RWPE2 (cell line): ENCODE measurements at regions not wholly inside any gene's neighbourhood (a gene's known extent, or its start where the extent isn't known, plus 50 kb on each side); places are given as distances from the start of the nearest gene placed in this dataset.

Source experiments
- ATAC-seq: fragments of 200-7000 bp; cut with Tn5 transposase; 3 replicates; pipeline ENCODE4 v1.9.1; 2021; ENCODE audit warnings: low read depth
- DNase-seq: peaks from one replicate; pipeline ENCODE4 v3.0.0-alpha.2; 2020; ENCODE audit warnings: low spot score
- H3K27ac ChIP-seq: fragments of 450-650 bp; 2 replicates; pipeline ENCODE4 v1.5.1; 2017; ENCODE audit warnings: mild to moderate bottlenecking; ENCODE audit not compliant: poor library complexity, severe bottlenecking
- H3K27me3 ChIP-seq: fragments of 250-450 bp; sonication (Bioruptor Pico); 2 replicates; pipeline ENCODE4 v1.5.1; 2021; ENCODE audit warnings: mild to moderate bottlenecking, moderate library complexity; ENCODE audit not compliant: insufficient read depth, poor library complexity, severe bottlenecking
- H3K36me3 ChIP-seq: fragments of 250-450 bp; sonication (Bioruptor Pico); 2 replicates; pipeline ENCODE4 v1.5.1; 2020; ENCODE audit warnings: low read depth, mild to moderate bottlenecking, moderate library complexity
- H3K4me1 ChIP-seq: fragments of 250-450 bp; sonication (Bioruptor Pico); 2 replicates; pipeline ENCODE4 v1.5.1; 2021; ENCODE audit warnings: mild to moderate bottlenecking, moderate library complexity; ENCODE audit not compliant: insufficient read depth, poor library complexity, severe bottlenecking
- H3K4me3 ChIP-seq: fragments of 250-450 bp; sonication (Bioruptor Pico); 2 replicates; pipeline ENCODE4 v1.5.1; 2021; ENCODE audit warnings: mild to moderate bottlenecking, moderate library complexity; ENCODE audit not compliant: severe bottlenecking
- H3K9me3 ChIP-seq: fragments of 250-450 bp; sonication (Bioruptor Pico); 2 replicates; pipeline ENCODE4 v1.5.1; 2021; ENCODE audit warnings: mild to moderate bottlenecking, moderate library complexity; ENCODE audit not compliant: severe bottlenecking
- TF ChIP-seq, protein P1 (sequence below): fragments of 450-650 bp; IDR thresholded peaks from one replicate; pipeline ENCODE4 v1.5.1; 2017; ENCODE audit warnings: mild to moderate bottlenecking, moderate library complexity; ENCODE audit not compliant: poor library complexity, severe bottlenecking

GRCh38 chr16:72266836-72267235, 94.9 kb upstream of the PMFBP1 start:
- H3K36me3 ChIP-seq, result no peaks in the 10 kb centered on the region
- H3K9me3 ChIP-seq, result no peaks in the 10 kb centered on the region
- H3K27ac ChIP-seq, result no peak overlapping the region
- H3K4me3 ChIP-seq, result no peak overlapping the region
- H3K4me1 ChIP-seq, result no peaks in the 10 kb centered on the region
- TF ChIP-seq, protein P1, sequence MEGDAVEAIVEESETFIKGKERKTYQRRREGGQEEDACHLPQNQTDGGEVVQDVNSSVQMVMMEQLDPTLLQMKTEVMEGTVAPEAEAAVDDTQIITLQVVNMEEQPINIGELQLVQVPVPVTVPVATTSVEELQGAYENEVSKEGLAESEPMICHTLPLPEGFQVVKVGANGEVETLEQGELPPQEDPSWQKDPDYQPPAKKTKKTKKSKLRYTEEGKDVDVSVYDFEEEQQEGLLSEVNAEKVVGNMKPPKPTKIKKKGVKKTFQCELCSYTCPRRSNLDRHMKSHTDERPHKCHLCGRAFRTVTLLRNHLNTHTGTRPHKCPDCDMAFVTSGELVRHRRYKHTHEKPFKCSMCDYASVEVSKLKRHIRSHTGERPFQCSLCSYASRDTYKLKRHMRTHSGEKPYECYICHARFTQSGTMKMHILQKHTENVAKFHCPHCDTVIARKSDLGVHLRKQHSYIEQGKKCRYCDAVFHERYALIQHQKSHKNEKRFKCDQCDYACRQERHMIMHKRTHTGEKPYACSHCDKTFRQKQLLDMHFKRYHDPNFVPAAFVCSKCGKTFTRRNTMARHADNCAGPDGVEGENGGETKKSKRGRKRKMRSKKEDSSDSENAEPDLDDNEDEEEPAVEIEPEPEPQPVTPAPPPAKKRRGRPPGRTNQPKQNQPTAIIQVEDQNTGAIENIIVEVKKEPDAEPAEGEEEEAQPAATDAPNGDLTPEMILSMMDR, result no peak
- no peaks in the 10 kb centered on the region for H3K27me3 ChIP-seq
- ATAC-seq (no peak), DNase-seq (no peak)

DNA sequence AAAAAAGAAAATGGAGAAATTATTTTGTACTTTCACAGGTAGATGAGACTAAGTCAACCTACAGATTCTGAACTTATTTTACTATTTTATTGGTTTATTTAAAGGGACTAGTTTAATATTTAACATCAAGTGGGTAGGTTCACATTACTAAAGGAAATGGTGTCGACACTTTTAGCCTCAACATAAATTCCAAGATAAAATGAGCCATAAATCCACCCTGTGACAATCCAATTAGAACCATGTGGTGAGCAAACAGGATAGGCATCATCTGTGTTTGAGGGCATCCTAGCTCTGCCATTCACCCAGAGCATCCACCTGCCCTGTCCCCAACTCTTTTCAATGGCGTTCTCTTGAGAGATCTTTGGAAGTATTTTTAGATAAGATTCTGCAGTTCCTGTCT, 92.8 kb upstream of the PMFBP1 start:
- Histone ChIP-seq H3K27ac (no peak overlapping the region), H3K9me3 (no peaks in the 10 kb centered on the region), H3K36me3 (no peaks in the 10 kb centered on the region), H3K4me3 (no peak overlapping the region), H3K4me1 (no peaks in the 10 kb centered on the region), H3K27me3 (no peaks in the 10 kb centered on the region)
- TF ChIP-seq, protein P1, result no peak
- DNase-seq (no peak), ATAC-seq (no peak)

GRCh38 chr16:72262711-72263110, 90.8 kb upstream of the PMFBP1 start:
- no peaks in the 10 kb centered on the region for H3K36me3 ChIP-seq
- no peak for ATAC-seq
- no peak for DNase-seq
- H3K27me3 ChIP-seq, result no peaks in the 10 kb centered on the region
- H3K9me3 ChIP-seq, result no peaks in the 10 kb centered on the region
- H3K4me1 ChIP-seq, result no peaks in the 10 kb centered on the region
- H3K27ac ChIP-seq, result no peak overlapping the region
- H3K4me3 ChIP-seq, result no peak overlapping the region
- TF ChIP-seq, protein P1, result no peak

GRCh38 chr16:72261127-72261526, 89.2 kb upstream of the PMFBP1 start:
- no peaks in the 10 kb centered on the region for H3K27me3 ChIP-seq
- ATAC-seq (no peak), DNase-seq (no peak)
- TF ChIP-seq, protein P1, result no peak
- H3K4me3 ChIP-seq, result no peak overlapping the region
- H3K9me3 ChIP-seq, result no peaks in the 10 kb centered on the region
- H3K4me1 ChIP-seq, result no peaks in the 10 kb centered on the region
- H3K36me3 ChIP-seq, result no peaks in the 10 kb centered on the region
- no peak overlapping the region for H3K27ac ChIP-seq

GRCh38 chr16:72256398-72257066, 84.6 kb upstream of the PMFBP1 start:
- no peak overlapping the region for H3K27ac ChIP-seq
- TF ChIP-seq, protein P1, result no peak
- no peaks in the 10 kb centered on the region for H3K27me3 ChIP-seq
- H3K4me3 ChIP-seq, result no peak overlapping the region
- ATAC-seq (peak; percentile 21; the same call in 2 of the 3 replicates), DNase-seq (no peak)
- no peaks in the 10 kb centered on the region for H3K9me3 ChIP-seq
- no peaks in the 10 kb centered on the region for H3K4me1 ChIP-seq
- no peaks in the 10 kb centered on the region for H3K36me3 ChIP-seq
